ENCODE measurements at regions not wholly inside any gene's neighbourhood (a gene's known extent, or its start where the extent isn't known, plus 50 kb on each side); places are given as distances from the start of the nearest gene placed in this dataset.
"Not testable (repeated sequence)": the region's sequence is repeated elsewhere in the genome, so short reads cannot be mapped to it uniquely, and the experiment has no call there.

GRCh38 chr4:4052933-4053332 lies 173.8 kb downstream of the OTOP1 start:
- TF ChIP-seq CTCF, POLR2A (IDR thresholded peaks at IDR 0.05): not testable (repeated sequence)

Data from right lobe of liver (tissue), 4 donors.